ENCODE measurements at regions not wholly inside any gene's neighbourhood (a gene's known extent, or its start where the extent isn't known, plus 50 kb on each side); places are given as distances from the start of the nearest gene placed in this dataset.

DNA sequence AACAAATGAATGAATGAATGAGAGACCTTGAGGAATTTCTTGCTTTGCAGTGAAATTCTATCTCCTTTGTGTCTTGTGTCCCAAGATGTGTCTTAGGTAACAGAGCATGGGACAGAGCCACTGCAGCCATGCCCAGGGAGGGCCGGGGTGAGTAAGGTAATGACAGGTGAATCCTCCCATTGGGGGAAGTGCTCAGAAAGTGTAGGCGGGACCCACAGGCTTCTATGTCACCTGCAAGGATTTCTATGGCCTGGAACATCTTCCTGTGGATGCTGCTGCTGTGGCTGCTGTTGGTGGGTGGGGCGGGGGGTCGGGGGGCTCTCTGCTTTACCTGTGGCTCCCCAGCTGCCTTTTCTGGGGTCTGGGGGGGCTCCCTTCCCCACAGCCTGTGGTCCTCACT lies 133.6 kb upstream of the IER5L start:
- POLR2A ChIA-PET = no interaction called here
- 71% methylated on average over 3 of the region's 4 CpGs for WGBS (ENCODE audit: low lambda C conversion rate)
- no peak overlapping the region for H3K27ac ChIP-seq (ENCODE audit: low read depth in 2 of 2, low read length in 1 of 2)

DNA sequence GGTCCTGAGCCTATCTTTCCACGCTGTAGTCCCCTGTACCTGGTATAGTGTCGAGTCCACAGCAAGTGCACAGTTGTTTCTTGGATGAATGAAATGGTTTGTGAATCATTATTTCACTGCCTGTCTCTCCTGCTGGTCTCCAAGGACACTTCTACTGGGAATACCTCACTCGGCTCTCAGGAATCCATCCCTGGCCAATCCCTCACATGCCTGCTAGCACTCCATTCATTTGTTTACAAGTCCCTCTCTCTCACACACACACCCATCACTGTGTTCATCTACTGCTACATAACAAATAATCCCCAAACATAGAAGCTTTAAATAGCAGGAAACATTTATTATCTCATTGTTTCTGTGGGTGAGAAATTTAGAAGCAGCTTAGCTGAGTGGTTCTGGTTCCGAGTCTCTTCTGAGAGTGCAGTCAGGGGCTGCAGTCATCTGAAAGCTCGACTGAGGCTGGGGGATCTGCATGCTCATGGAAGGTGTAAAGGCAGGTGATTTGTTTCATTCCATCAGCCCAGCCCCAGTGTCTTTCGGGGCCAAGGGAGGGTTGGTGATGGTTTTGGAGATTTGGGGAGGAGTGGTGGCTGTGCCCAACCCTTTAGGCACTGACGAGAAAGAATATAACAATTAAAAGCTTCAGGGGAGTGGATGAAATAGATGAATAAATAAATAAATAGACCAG lies 132.7 kb upstream of the IER5L start:
- CTCF ChIA-PET = no interaction called here
- H4K20me1 ChIP-seq (ENCODE audit: insufficient read depth) = no peaks in the 10 kb centered on the region

More for the DNA sequence above, 133.6 kb upstream of the IER5L start:
- H4K20me1 ChIP-seq (ENCODE audit: insufficient read depth) = no peaks in the 10 kb centered on the region
- no peak overlapping the region for H2AFZ ChIP-seq (ENCODE audit: low read depth)
- H3K36me3 ChIP-seq (replicated peaks in 1 of 2; ENCODE audit: control insufficient read depth in 1 of 2, insufficient read depth in 2 of 2, low read length in 1 of 2) = no peaks in the 10 kb centered on the region
- no peaks in the 10 kb centered on the region for H3K9me3 ChIP-seq
- DNase-seq = no peak
- H3K9ac ChIP-seq = no peak overlapping the region
- H3F3A ChIP-seq (replicated peaks; ENCODE audit: insufficient read depth) = no peaks in the 10 kb centered on the region
- H3K4me1 ChIP-seq (ENCODE audit: control insufficient read depth in 1 of 2, insufficient read depth in 2 of 2, low read depth in 1 of 2, low read length in 1 of 2) = no peaks in the 10 kb centered on the region
- no peaks in the 10 kb centered on the region for H3K9me2 ChIP-seq
- CTCF ChIA-PET = interaction anchor here (1.1 kb wide), 1 partner anchor 174 kb away, joined by 3 read pairs; no protein-coding TSS in a partner anchor
- TF ChIP-seq, protein P1, sequence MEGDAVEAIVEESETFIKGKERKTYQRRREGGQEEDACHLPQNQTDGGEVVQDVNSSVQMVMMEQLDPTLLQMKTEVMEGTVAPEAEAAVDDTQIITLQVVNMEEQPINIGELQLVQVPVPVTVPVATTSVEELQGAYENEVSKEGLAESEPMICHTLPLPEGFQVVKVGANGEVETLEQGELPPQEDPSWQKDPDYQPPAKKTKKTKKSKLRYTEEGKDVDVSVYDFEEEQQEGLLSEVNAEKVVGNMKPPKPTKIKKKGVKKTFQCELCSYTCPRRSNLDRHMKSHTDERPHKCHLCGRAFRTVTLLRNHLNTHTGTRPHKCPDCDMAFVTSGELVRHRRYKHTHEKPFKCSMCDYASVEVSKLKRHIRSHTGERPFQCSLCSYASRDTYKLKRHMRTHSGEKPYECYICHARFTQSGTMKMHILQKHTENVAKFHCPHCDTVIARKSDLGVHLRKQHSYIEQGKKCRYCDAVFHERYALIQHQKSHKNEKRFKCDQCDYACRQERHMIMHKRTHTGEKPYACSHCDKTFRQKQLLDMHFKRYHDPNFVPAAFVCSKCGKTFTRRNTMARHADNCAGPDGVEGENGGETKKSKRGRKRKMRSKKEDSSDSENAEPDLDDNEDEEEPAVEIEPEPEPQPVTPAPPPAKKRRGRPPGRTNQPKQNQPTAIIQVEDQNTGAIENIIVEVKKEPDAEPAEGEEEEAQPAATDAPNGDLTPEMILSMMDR (IDR thresholded peaks at IDR 0.05) = no peak
- TF ChIP-seq SIN3A (IDR thresholded peaks at IDR 0.05; ENCODE audit: borderline replicate concordance, low read depth, low read length) = no peak
- no peak for TF ChIP-seq FOXM1 (IDR thresholded peaks at IDR 0.05; ENCODE audit: low read depth)
- H3K79me2 ChIP-seq (ENCODE audit: insufficient read depth) = no peaks in the 10 kb centered on the region
- H3K4me2 ChIP-seq = no peak overlapping the region
- no peaks in the 10 kb centered on the region for H3K27me3 ChIP-seq (ENCODE audit: insufficient read depth)
- H3K4me3 ChIP-seq (ENCODE audit: low read depth in 2 of 2, low read length in 1 of 2) = no peak overlapping the region

More for the DNA sequence above, 132.7 kb upstream of the IER5L start:
- Histone ChIP-seq H3K9me2 (no peaks in the 10 kb centered on the region), H3K27me3 (ENCODE audit: insufficient read depth) (no peaks in the 10 kb centered on the region), H3K27ac (ENCODE audit: low read depth in 2 of 2, low read length in 1 of 2) (no peak overlapping the region), H3K4me2 (no peak overlapping the region), H3K4me1 (ENCODE audit: control insufficient read depth in 1 of 2, insufficient read depth in 2 of 2, low read depth in 1 of 2, low read length in 1 of 2) (no peaks in the 10 kb centered on the region), H2AFZ (ENCODE audit: low read depth) (no peak overlapping the region), H3F3A (replicated peaks; ENCODE audit: insufficient read depth) (no peaks in the 10 kb centered on the region), H3K9me3 (no peaks in the 10 kb centered on the region), H3K4me3 (ENCODE audit: low read depth in 2 of 2, low read length in 1 of 2) (no peak overlapping the region), H3K36me3 (replicated peaks in 1 of 2; ENCODE audit: control insufficient read depth in 1 of 2, insufficient read depth in 2 of 2, low read length in 1 of 2) (no peaks in the 10 kb centered on the region), H3K9ac (no peak overlapping the region), H3K79me2 (ENCODE audit: insufficient read depth) (no peaks in the 10 kb centered on the region)
- no peak for DNase-seq
- 83% methylated on average over 7 of the region's 7 CpGs for WGBS (ENCODE audit: low lambda C conversion rate)
- TF ChIP-seq GATA2 (CRISPR knock-in tag; IDR thresholded peaks at IDR 0.05) (no peak), POLR2AphosphoS5 (IDR thresholded peaks at IDR 0.05; ENCODE audit: low read depth, low read length) (no peak), CHD2 (IDR thresholded peaks at IDR 0.05; ENCODE audit: low read length, partially characterized antibody) (no peak), RCOR1 (IDR thresholded peaks at IDR 0.05; ENCODE audit: low read length) (no peak), NFIC (IDR thresholded peaks at IDR 0.05; ENCODE audit: borderline replicate concordance) (no peak), ELF1 (IDR thresholded peaks at IDR 0.05) (no peak), FOXM1 (IDR thresholded peaks at IDR 0.05; ENCODE audit: low read depth) (no peak), FOSL2 (IDR thresholded peaks at IDR 0.05; ENCODE audit: borderline replicate concordance, low read depth) (no peak), FOXJ3 (CRISPR knock-in tag; IDR thresholded peaks at IDR 0.05) (no peak)
- TF ChIP-seq, protein P2, sequence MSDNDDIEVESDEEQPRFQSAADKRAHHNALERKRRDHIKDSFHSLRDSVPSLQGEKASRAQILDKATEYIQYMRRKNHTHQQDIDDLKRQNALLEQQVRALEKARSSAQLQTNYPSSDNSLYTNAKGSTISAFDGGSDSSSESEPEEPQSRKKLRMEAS (IDR thresholded peaks at IDR 0.05; ENCODE audit: low read depth) = no peak
- TF ChIP-seq, protein P1 (IDR thresholded peaks at IDR 0.05) = no peak
- TF ChIP-seq, protein P3, sequence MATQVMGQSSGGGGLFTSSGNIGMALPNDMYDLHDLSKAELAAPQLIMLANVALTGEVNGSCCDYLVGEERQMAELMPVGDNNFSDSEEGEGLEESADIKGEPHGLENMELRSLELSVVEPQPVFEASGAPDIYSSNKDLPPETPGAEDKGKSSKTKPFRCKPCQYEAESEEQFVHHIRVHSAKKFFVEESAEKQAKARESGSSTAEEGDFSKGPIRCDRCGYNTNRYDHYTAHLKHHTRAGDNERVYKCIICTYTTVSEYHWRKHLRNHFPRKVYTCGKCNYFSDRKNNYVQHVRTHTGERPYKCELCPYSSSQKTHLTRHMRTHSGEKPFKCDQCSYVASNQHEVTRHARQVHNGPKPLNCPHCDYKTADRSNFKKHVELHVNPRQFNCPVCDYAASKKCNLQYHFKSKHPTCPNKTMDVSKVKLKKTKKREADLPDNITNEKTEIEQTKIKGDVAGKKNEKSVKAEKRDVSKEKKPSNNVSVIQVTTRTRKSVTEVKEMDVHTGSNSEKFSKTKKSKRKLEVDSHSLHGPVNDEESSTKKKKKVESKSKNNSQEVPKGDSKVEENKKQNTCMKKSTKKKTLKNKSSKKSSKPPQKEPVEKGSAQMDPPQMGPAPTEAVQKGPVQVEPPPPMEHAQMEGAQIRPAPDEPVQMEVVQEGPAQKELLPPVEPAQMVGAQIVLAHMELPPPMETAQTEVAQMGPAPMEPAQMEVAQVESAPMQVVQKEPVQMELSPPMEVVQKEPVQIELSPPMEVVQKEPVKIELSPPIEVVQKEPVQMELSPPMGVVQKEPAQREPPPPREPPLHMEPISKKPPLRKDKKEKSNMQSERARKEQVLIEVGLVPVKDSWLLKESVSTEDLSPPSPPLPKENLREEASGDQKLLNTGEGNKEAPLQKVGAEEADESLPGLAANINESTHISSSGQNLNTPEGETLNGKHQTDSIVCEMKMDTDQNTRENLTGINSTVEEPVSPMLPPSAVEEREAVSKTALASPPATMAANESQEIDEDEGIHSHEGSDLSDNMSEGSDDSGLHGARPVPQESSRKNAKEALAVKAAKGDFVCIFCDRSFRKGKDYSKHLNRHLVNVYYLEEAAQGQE (IDR thresholded peaks at IDR 0.05; ENCODE audit: low read depth, low read length) = no peak
- POLR2A ChIA-PET = no interaction called here
